Muscle of leg (tissue), 3 donors: ENCODE measurements at regions not wholly inside any gene's neighbourhood (a gene's known extent, or its start where the extent isn't known, plus 50 kb on each side); places are given as distances from the start of the nearest gene placed in this dataset.
"Not testable (repeated sequence)": the region's sequence is repeated elsewhere in the genome, so short reads cannot be mapped to it uniquely, and the experiment has no call there.

Experiments
- DNase-seq: peaks from one replicate; pipeline ENCODE4 v3.0.0; 2013
- H3K27ac ChIP-seq: one replicate; pipeline ENCODE4 v1.5.1; 2013; ENCODE audit warnings: mild to moderate bottlenecking, low read length, control low read depth
- H3K27me3 ChIP-seq: one replicate; pipeline ENCODE4 v1.6.1; 2013; ENCODE audit warnings: low read length; ENCODE audit not compliant: control insufficient read depth, insufficient read depth
- H3K36me3 ChIP-seq: one replicate; pipeline ENCODE4 v1.6.1; 2013; ENCODE audit warnings: low read length; ENCODE audit not compliant: control insufficient read depth, insufficient read depth
- H3K4me1 ChIP-seq: one replicate; pipeline ENCODE4 v1.6.1; 2013; ENCODE audit warnings: low read length; ENCODE audit not compliant: control insufficient read depth, insufficient read depth
- H3K4me3 ChIP-seq: one replicate; pipeline ENCODE4 v1.5.1; 2013; ENCODE audit warnings: low read length, control low read depth
- H3K9me3 ChIP-seq: replicated peaks from 2 replicates; pipeline ENCODE4 v1.6.1; 2013; ENCODE audit warnings: low read depth, low read length; ENCODE audit not compliant: control insufficient read depth
- WGBS: methylation state at CpG from one replicate; pipeline ENCODE4 v1.1.5; 2013; ENCODE audit warnings: missing lambda C conversion rate; ENCODE audit not compliant: insufficient coverage; 5-methylcytosine and 5-hydroxymethylcytosine counted together

DNA sequence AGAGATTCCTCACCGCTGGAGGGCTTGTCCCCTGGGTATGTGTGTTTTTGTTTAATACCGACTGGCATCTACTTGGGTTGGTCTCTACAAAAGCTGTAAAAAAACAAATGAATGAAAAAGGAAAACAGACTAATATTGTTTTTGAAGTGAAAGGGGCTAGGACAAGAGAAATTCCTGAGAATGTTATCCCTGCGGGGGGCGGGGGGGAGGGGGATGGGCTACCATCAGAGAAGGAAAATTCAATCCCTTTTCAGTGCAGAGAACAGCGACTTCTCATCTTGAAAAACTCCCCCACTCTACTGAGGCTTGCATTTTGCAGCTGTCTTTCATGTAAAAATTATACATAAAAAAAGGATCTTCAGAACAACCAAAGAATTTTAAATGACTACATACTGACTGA is 144.1 kb downstream of the USP22 start:
- 45% methylated on average over 3 of the region's 5 CpGs for WGBS
- H3K4me3 ChIP-seq, DNase-seq, H3K9me3 ChIP-seq, H3K27ac ChIP-seq, H3K27me3 ChIP-seq, H3K4me1 ChIP-seq, H3K36me3 ChIP-seq: not testable (repeated sequence)

DNA sequence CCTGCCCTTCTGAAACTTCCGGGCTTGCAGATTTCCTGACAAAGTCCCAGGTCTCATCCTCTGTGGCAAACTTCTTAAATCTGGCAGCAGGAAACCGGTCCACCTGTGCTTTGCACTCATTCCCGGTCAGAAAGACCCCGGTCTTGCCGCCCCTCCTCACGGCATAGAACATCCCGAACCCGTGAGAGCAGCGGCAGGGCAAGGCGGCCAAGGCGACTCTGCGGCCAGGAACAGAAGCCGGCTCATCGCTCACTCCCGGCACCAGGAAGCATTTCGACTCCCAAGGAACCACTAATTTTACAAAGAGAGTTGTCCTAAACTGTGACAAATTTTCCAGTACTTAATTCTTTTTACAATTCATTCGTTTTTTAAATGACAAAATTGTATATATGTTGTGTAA is 140.3 kb downstream of the USP22 start:
- H3K27ac ChIP-seq, H3K4me3 ChIP-seq, H3K4me1 ChIP-seq, H3K36me3 ChIP-seq, DNase-seq, H3K27me3 ChIP-seq, H3K9me3 ChIP-seq: not testable (repeated sequence)
- 31% methylated on average over 12 of the region's 17 CpGs for WGBS

DNA sequence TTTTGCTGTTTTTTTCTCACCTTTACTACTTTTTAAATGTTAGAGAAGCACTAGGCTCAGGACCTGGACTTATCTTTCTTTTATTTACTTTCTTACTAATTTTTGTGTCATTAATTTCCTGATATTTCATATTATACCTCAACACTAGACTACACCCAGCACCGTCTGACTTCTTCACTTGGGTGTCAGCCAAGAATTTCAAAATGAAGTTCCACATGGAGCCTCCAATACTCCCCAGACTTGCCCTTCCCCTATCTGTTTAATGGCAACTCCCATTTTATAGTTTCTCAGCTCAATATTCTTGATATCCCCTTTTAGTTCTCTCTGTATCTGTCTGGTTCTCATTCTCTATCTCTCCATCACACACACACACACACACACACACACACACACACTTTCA is 139.3 kb downstream of the USP22 start:
- not testable (repeated sequence) for H3K36me3 ChIP-seq, H3K27ac ChIP-seq, H3K27me3 ChIP-seq, H3K9me3 ChIP-seq, H3K4me1 ChIP-seq, DNase-seq, H3K4me3 ChIP-seq
- 0% methylated on average over 1 of the region's 1 CpG for WGBS

- no peaks in the 10 kb centered on the region for H3K9me3 ChIP-seq
- peak overlapping the region; percentile 55 for H3K4me3 ChIP-seq
- peak; percentile 93 for DNase-seq
- 5% methylated on average over 36 of the region's 43 CpGs for WGBS
- H3K36me3 ChIP-seq, result no peaks in the 10 kb centered on the region
- H3K27ac ChIP-seq, result peak overlapping the region; percentile 95
- H3K4me1 ChIP-seq, result peaks cover 7% of the 10 kb centered on the region
- no peaks in the 10 kb centered on the region for H3K27me3 ChIP-seq
These were observed 134.2 kb downstream of the USP22 start for GRCh38 chr17:20908313-20909267.

DNA sequence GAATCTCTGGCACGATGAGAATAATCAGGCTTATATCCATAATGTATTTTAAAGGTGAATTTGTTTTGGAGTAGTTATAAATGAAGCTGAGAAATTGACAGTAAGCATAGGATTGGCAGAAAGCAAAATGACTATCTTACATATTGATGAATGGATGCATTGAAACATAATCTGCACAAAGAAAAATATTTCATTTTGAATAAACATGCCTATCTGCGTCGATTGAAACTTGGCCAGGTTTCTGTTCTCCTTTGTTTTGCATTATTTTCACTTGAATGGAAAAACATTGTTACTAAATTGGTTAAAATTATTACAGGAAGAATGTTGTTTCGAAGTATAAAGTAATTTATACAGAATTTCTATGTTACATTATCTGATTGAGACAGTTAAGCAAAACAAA is 128.2 kb downstream of the USP22 start:
- no CpG with 5 or more reads among the region's 4 CpGs for WGBS
- no peaks in the 10 kb centered on the region for H3K9me3 ChIP-seq
- no peaks in the 10 kb centered on the region for H3K36me3 ChIP-seq
- no peaks in the 10 kb centered on the region for H3K27me3 ChIP-seq
- no peak overlapping the region for H3K27ac ChIP-seq
- no peaks in the 10 kb centered on the region for H3K4me1 ChIP-seq
- H3K4me3 ChIP-seq, result no peak overlapping the region
- DNase-seq, result no peak

DNA sequence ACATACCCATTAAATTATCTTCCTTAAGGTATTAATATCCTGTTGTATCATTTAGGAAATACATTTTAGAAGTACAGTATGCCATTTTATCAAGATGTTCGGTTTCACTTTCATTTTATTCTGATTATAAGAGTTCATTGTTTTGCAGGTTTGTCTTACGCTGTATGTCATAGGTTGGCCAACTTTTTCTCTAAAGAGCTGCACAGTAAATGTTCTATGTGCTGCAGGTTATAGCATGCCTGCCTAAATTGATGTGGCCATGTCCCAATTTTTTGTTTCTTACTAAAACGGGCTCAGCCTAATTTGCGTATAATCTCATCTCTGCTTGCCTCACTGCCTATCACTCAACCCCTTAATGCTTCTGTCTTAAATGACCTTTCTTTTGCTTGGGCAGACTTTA is 126.4 kb downstream of the USP22 start:
- no peaks in the 10 kb centered on the region for H3K9me3 ChIP-seq
- no peak overlapping the region for H3K27ac ChIP-seq
- DNase-seq, result no peak
- no peaks in the 10 kb centered on the region for H3K27me3 ChIP-seq
- WGBS, result 76% methylated on average over 2 of the region's 4 CpGs
- H3K4me3 ChIP-seq, result no peak overlapping the region
- H3K36me3 ChIP-seq, result no peaks in the 10 kb centered on the region
- H3K4me1 ChIP-seq, result no peaks in the 10 kb centered on the region

DNA sequence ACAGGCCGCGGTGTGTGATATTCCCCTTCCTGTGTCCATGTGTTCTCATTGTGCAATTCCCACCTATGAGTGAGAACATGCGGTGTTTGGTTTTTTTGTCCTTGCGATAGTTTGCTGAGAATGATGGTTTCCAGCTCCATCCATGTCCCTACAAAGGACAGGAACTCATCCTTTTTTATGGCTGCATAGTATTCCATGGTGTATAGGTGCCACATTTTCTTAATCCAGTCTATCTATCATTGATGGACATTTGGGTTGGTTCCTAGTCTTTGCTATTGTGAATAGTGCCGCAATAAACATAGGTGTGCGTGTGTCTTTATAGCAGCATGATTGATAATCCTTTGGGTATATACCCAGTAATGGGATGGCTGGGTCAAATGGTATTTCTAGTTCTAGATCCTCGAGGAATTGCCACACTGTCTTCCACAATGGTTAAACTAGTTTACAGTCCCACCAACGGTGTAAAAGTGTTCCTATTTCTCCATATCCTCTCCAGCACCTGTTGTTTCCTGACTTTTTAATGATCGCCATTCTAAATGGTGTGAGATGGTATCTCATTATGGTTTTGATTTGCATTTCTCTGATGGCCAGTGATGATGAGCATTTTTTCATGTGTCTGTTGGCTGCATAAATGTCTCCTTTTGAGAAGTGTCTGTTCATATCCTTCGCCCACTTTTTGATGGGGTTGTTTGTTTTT is 125.1 kb downstream of the USP22 start:
- not testable (repeated sequence) for H3K4me1 ChIP-seq, H3K4me3 ChIP-seq, H3K27ac ChIP-seq, H3K27me3 ChIP-seq, H3K9me3 ChIP-seq, DNase-seq, H3K36me3 ChIP-seq
- WGBS, result 100% methylated on average over 1 of the region's 10 CpGs

DNA sequence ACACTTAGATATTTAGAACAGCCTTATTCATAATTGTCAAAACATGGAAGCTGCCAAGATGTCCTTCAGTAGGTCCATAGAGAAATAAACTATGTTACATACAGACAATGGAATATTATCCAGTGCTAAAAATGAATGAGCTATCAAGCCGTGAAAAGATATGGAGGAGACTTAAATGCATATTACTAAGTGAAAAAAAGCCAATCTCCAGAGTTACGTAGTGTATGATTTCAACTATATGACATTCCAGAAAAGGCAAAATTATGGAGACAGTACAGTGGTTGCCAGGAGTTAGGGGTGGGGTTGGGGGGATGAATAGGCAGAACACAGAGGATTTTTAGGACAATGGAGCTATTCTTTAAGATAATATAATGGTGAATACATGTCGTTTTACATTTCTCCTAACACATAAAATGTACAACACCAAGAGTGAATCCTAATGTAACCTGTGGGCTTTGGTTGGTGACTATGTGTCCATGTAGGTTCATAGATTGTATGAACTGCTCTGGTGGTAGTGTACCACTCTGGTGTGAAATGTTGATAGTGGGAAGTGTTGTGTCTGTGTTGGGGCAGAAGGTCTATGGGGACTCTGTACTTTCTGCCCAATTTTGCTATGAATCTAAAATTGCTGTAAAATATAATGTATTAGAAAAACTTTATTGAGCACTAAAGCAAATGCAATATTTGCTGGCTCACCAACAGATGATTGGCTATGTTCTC is 122.6 kb downstream of the USP22 start:
- peak; percentile 39 for DNase-seq
- Histone ChIP-seq H3K4me3 (no peak overlapping the region), H3K27me3 (no peaks in the 10 kb centered on the region), H3K36me3 (no peaks in the 10 kb centered on the region), H3K4me1 (no peaks in the 10 kb centered on the region), H3K27ac (peak overlapping the region; percentile 49), H3K9me3 (no peaks in the 10 kb centered on the region)
- WGBS, result no CpG with 5 or more reads among the region's 3 CpGs

- Histone ChIP-seq H3K4me3 (no peak overlapping the region), H3K9me3 (no peaks in the 10 kb centered on the region), H3K27me3 (no peaks in the 10 kb centered on the region), H3K4me1 (no peaks in the 10 kb centered on the region), H3K36me3 (no peaks in the 10 kb centered on the region), H3K27ac (no peak overlapping the region)
- DNase-seq, result peak; percentile 35
- no CpG with 5 or more reads among the region's 1 CpG for WGBS
These were observed 122.0 kb downstream of the USP22 start for GRCh38 chr17:20920815-20921199.

DNA sequence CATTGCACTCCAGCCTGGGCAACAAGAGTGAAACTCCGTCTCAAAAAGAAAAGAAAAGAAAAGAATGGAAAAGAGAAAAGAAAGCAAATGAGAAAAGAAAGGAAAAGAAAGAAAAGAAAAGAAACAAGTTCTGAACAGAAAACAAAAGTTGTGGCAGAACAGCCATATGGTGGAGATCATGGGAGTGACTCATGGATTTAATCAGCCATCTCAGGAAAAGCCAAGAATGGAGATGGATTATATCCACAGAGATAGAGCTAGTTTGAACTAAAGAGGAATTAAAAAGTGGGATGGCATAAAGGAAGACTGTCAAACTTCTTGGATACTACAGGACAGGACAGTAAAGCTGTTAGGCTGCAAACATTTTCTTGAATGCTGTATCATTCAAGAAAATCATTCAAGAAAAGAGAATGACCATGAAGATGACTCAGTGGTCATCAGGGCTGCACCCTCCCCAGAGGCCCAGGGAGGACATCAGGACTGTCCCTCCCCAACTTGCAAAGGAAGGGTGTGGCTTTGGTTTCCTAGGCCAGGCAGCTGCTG is 120.6 kb downstream of the USP22 start:
- Histone ChIP-seq H3K4me3 (no peak overlapping the region), H3K9me3 (no peaks in the 10 kb centered on the region), H3K27me3 (no peaks in the 10 kb centered on the region), H3K36me3 (no peaks in the 10 kb centered on the region), H3K4me1 (no peaks in the 10 kb centered on the region), H3K27ac (no peak overlapping the region)
- WGBS, result no CpG with 5 or more reads among the region's 1 CpG
- no peak for DNase-seq
